ENCODE measurements at regions not wholly inside any gene's neighbourhood (a gene's known extent, or its start where the extent isn't known, plus 50 kb on each side); places are given as distances from the start of the nearest gene placed in this dataset.

- Histone ChIP-seq H3K36me3 (no peaks in the 10 kb centered on the region), H3K9me3 (no peaks in the 10 kb centered on the region), H3K4me3 (replicated peaks in 1 of 3) (no peak overlapping the region), H3K27me3 (no peaks in the 10 kb centered on the region), H3K27ac (no peak overlapping the region), H3K4me1 (no peaks in the 10 kb centered on the region)
- intact Hi-C loops (cut with DNase I) = no loop called here
- WGBS, 2 donors = 64 to 66% methylated on average over 7 of the region's 7 CpGs
- no peak for TF ChIP-seq POLR2A (IDR thresholded peaks at IDR 0.05)
- TF ChIP-seq, protein P1, sequence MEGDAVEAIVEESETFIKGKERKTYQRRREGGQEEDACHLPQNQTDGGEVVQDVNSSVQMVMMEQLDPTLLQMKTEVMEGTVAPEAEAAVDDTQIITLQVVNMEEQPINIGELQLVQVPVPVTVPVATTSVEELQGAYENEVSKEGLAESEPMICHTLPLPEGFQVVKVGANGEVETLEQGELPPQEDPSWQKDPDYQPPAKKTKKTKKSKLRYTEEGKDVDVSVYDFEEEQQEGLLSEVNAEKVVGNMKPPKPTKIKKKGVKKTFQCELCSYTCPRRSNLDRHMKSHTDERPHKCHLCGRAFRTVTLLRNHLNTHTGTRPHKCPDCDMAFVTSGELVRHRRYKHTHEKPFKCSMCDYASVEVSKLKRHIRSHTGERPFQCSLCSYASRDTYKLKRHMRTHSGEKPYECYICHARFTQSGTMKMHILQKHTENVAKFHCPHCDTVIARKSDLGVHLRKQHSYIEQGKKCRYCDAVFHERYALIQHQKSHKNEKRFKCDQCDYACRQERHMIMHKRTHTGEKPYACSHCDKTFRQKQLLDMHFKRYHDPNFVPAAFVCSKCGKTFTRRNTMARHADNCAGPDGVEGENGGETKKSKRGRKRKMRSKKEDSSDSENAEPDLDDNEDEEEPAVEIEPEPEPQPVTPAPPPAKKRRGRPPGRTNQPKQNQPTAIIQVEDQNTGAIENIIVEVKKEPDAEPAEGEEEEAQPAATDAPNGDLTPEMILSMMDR (IDR thresholded peaks at IDR 0.05) = no peak
- DNase-seq = no peak
Measured at GRCh38 chr4:89511776-89512175, 204.2 kb upstream of the GPRIN3 start.

DNA sequence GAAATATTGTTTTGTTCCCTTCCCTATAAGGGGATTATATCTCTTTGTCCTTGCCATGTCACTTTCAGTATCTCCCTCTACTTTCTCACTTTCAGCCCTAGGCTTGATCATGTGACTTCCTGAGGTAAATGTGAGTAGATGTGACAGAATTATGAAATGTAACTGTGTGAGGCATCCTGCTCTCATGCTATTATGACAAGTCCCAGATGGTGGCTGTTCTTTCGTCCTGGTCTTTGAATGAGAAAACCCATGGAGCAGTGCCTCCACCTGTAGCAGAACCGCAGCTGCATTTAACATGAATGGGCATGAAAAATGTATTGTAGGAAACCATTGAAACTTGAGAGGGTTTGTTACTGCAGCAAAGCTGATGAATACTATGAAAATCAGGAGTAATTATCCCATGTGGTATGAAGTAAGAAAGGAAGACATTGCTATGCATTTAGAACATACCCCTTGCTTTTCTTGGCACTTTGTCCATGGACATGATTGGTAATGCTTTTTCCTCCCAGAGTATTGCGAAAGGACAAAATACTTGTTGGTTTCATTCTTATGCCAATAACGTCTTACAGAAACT lies 202.2 kb upstream of the GPRIN3 start:
- 76 to 77% methylated on average over 4 of the region's 4 CpGs for WGBS, 2 donors
- no peaks in the 10 kb centered on the region for H3K9me3 ChIP-seq
- intact Hi-C loops (cut with DNase I) = no loop called here
- no peak overlapping the region for H3K27ac ChIP-seq
- no peaks in the 10 kb centered on the region for H3K4me1 ChIP-seq
- no peaks in the 10 kb centered on the region for H3K27me3 ChIP-seq
- H3K4me3 ChIP-seq (replicated peaks in 1 of 3) = no peak overlapping the region
- no peak for TF ChIP-seq POLR2A (IDR thresholded peaks at IDR 0.05)
- TF ChIP-seq, protein P1 (IDR thresholded peaks at IDR 0.05) = no peak
- no peaks in the 10 kb centered on the region for H3K36me3 ChIP-seq
- no peak for DNase-seq

DNA sequence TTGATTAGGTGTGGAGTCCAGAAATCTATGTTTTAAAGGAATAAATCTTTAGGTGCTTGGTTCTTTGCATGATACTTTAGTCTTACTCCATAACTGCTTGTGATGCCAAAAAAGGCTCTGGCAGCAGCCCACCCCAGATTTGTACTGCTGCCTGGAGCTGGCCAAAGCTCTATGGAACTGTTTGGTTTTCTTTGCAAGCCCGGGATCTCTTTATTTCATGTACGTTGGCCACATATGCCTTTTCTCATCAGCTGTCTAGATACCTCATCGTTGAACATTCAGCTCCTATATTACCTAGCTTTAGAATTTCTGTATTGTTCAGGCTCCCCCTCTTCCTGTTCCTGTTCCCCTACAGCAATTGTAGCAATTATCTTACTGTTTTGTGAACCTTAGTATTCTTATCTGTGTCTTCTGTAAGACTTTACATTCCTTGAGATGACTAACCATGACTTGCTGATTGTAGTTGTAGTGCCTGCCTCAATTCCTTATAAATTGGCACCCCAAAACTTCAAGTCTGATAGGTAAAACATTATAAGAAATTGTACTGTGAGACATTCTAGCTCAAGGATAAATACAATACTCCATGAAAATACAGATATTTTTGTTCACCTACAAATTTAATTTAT lies 199.4 kb upstream of the GPRIN3 start:
- no peak for TF ChIP-seq POLR2A (IDR thresholded peaks at IDR 0.05)
- TF ChIP-seq, protein P1 (IDR thresholded peaks at IDR 0.05) = no peak

DNA sequence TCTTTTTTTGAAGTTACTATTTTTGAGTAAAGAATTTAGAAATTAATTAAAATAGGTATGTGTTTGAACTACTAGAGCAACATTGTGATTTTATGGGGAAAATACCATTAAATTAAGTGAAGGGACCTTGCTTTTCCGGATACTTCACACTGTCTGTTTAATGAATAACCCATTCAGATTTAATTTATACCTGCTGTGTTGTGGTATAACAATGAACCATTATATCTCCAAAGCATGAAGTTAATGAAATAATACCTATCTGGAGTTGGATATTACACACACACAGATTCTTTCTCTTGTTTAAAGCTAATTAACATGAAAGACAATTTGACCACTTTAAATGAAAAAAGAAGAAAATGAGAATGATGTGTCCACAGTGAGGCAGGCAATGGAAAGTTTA lies 195.0 kb upstream of the GPRIN3 start:
- Histone ChIP-seq H3K27me3 (no peaks in the 10 kb centered on the region), H3K27ac (no peak overlapping the region), H3K4me1 (no peaks in the 10 kb centered on the region), H3K9me3 (no peaks in the 10 kb centered on the region), H3K4me3 (replicated peaks in 1 of 3) (no peak overlapping the region), H3K36me3 (no peaks in the 10 kb centered on the region)
- intact Hi-C loops (cut with DNase I) = no loop called here
- no peak for DNase-seq
- 79 to 86% methylated on average over 1 of the region's 1 CpG for WGBS, 2 donors
- TF ChIP-seq, protein P1 (IDR thresholded peaks at IDR 0.05) = no peak
- TF ChIP-seq POLR2A (IDR thresholded peaks at IDR 0.05) = no peak

More for the DNA sequence above, 199.4 kb upstream of the GPRIN3 start:
- Histone ChIP-seq H3K4me1 (no peaks in the 10 kb centered on the region), H3K36me3 (no peaks in the 10 kb centered on the region), H3K4me3 (replicated peaks in 1 of 3) (no peak overlapping the region), H3K9me3 (no peaks in the 10 kb centered on the region), H3K27ac (no peak overlapping the region), H3K27me3 (no peaks in the 10 kb centered on the region)
- intact Hi-C loops (cut with DNase I) = no loop called here
- WGBS, 2 donors = 68 to 87% methylated on average over 3 of the region's 3 CpGs
- no peak for DNase-seq

GRCh38 chr4:89497517-89498308 lies 190.1 kb upstream of the GPRIN3 start:
- no peak for TF ChIP-seq POLR2A (IDR thresholded peaks at IDR 0.05)
- TF ChIP-seq, protein P1 (IDR thresholded peaks at IDR 0.05) = no peak
- H3K27ac ChIP-seq = peak overlapping the region in 1 of 3 donors; percentile 44

More at GRCh38 chr4:89497517-89498308, 190.1 kb upstream of the GPRIN3 start:
- 72 to 76% methylated on average over 4 of the region's 4 CpGs for WGBS, 2 donors
- Histone ChIP-seq H3K4me3 (replicated peaks in 1 of 3) (no peak overlapping the region), H3K4me1 (peaks cover 0 to 3% of the 10 kb centered on the region in 2 donors), H3K9me3 (no peaks in the 10 kb centered on the region), H3K27me3 (no peaks in the 10 kb centered on the region), H3K36me3 (no peaks in the 10 kb centered on the region)
- intact Hi-C loops (cut with DNase I) = no loop called here
- no peak for DNase-seq

Measured in thyroid gland (tissue), 4 donors.